ENCODE measurements at regions not wholly inside any gene's neighbourhood (a gene's known extent, or its start where the extent isn't known, plus 50 kb on each side); places are given as distances from the start of the nearest gene placed in this dataset.

GRCh38 chr3:154664714-154665113, 234.7 kb upstream of the GPR149 start:
- no peaks in the 10 kb centered on the region for H3K36me3 ChIP-seq (ENCODE audit: insufficient read depth, low read length)
- no peak overlapping the region for H2AFZ ChIP-seq (ENCODE audit: low read length)
- H3K4me2 ChIP-seq (ENCODE audit: insufficient read depth, low read length): no peak overlapping the region
- no peak for DNase-seq (ENCODE audit: insufficient read length, low spot score, missing footprints)
- H3K4me3 ChIP-seq (ENCODE audit: insufficient read depth, low read length): no peak overlapping the region
- no peaks in the 10 kb centered on the region for H4K20me1 ChIP-seq (ENCODE audit: insufficient read depth, low read length)
- H3K9me3 ChIP-seq (ENCODE audit: low read depth, low read length): no peaks in the 10 kb centered on the region
- H3K27me3 ChIP-seq (ENCODE audit: insufficient read depth, low read length): no peaks in the 10 kb centered on the region
- no peak for TF ChIP-seq CTCF (IDR thresholded peaks at IDR 0.05; ENCODE audit: extremely low read depth, low read depth, low read length)
- H3K4me1 ChIP-seq (ENCODE audit: insufficient read depth, low read length): no peaks in the 10 kb centered on the region
- no peaks in the 10 kb centered on the region for H3K79me2 ChIP-seq (ENCODE audit: insufficient read depth, low read length)
- no peak overlapping the region for H3K27ac ChIP-seq (ENCODE audit: low read depth, low read length)

GRCh38 chr3:154662851-154663250, 232.9 kb upstream of the GPR149 start:
- H3K4me1 ChIP-seq (ENCODE audit: insufficient read depth, low read length): no peaks in the 10 kb centered on the region
- no peaks in the 10 kb centered on the region for H3K79me2 ChIP-seq (ENCODE audit: insufficient read depth, low read length)
- no peak overlapping the region for H3K27ac ChIP-seq (ENCODE audit: low read depth, low read length)
- no peak overlapping the region for H3K4me2 ChIP-seq (ENCODE audit: insufficient read depth, low read length)
- H4K20me1 ChIP-seq (ENCODE audit: insufficient read depth, low read length): no peaks in the 10 kb centered on the region
- no peak overlapping the region for H3K4me3 ChIP-seq (ENCODE audit: insufficient read depth, low read length)
- no peak for TF ChIP-seq CTCF (IDR thresholded peaks at IDR 0.05; ENCODE audit: extremely low read depth, low read depth, low read length)
- H3K36me3 ChIP-seq (ENCODE audit: insufficient read depth, low read length): no peaks in the 10 kb centered on the region
- H3K27me3 ChIP-seq (ENCODE audit: insufficient read depth, low read length): no peaks in the 10 kb centered on the region
- no peak for DNase-seq (ENCODE audit: insufficient read length, low spot score, missing footprints)
- no peaks in the 10 kb centered on the region for H3K9me3 ChIP-seq (ENCODE audit: low read depth, low read length)
- no peak overlapping the region for H2AFZ ChIP-seq (ENCODE audit: low read length)

- Histone ChIP-seq H3K36me3 (ENCODE audit: insufficient read depth, low read length) (no peaks in the 10 kb centered on the region), H2AFZ (ENCODE audit: low read length) (no peak overlapping the region), H3K79me2 (ENCODE audit: insufficient read depth, low read length) (no peaks in the 10 kb centered on the region), H3K27ac (ENCODE audit: low read depth, low read length) (no peak overlapping the region), H3K4me1 (ENCODE audit: insufficient read depth, low read length) (no peaks in the 10 kb centered on the region), H3K9me3 (ENCODE audit: low read depth, low read length) (no peaks in the 10 kb centered on the region), H3K4me2 (ENCODE audit: insufficient read depth, low read length) (no peak overlapping the region), H3K27me3 (ENCODE audit: insufficient read depth, low read length) (no peaks in the 10 kb centered on the region), H3K4me3 (ENCODE audit: insufficient read depth, low read length) (no peak overlapping the region), H4K20me1 (ENCODE audit: insufficient read depth, low read length) (no peaks in the 10 kb centered on the region)
- DNase-seq (ENCODE audit: insufficient read length, low spot score, missing footprints): no peak
- no peak for TF ChIP-seq CTCF (IDR thresholded peaks at IDR 0.05; ENCODE audit: extremely low read depth, low read depth, low read length)
Observed at GRCh38 chr3:154660811-154661210, 230.8 kb upstream of the GPR149 start.

- H3K9me3 ChIP-seq (ENCODE audit: low read depth, low read length): no peaks in the 10 kb centered on the region
- H3K4me3 ChIP-seq (ENCODE audit: insufficient read depth, low read length): no peak overlapping the region
- no peak overlapping the region for H3K4me2 ChIP-seq (ENCODE audit: insufficient read depth, low read length)
- H4K20me1 ChIP-seq (ENCODE audit: insufficient read depth, low read length): no peaks in the 10 kb centered on the region
- no peak overlapping the region for H3K27ac ChIP-seq (ENCODE audit: low read depth, low read length)
- no peaks in the 10 kb centered on the region for H3K36me3 ChIP-seq (ENCODE audit: insufficient read depth, low read length)
- TF ChIP-seq CTCF (IDR thresholded peaks at IDR 0.05; ENCODE audit: extremely low read depth, low read depth, low read length): no peak
- no peaks in the 10 kb centered on the region for H3K79me2 ChIP-seq (ENCODE audit: insufficient read depth, low read length)
- DNase-seq (ENCODE audit: insufficient read length, low spot score, missing footprints): no peak
- no peaks in the 10 kb centered on the region for H3K27me3 ChIP-seq (ENCODE audit: insufficient read depth, low read length)
- no peaks in the 10 kb centered on the region for H3K4me1 ChIP-seq (ENCODE audit: insufficient read depth, low read length)
- no peak overlapping the region for H2AFZ ChIP-seq (ENCODE audit: low read length)
Observed at GRCh38 chr3:154658000-154658399, 228.0 kb upstream of the GPR149 start.
